ENCODE measurements at regions not wholly inside any gene's neighbourhood (a gene's known extent, or its start where the extent isn't known, plus 50 kb on each side); places are given as distances from the start of the nearest gene placed in this dataset.
"Not testable (repeated sequence)": the region's sequence is repeated elsewhere in the genome, so short reads cannot be mapped to it uniquely, and the experiment has no call there.

- 86% methylated on average over 5 of the region's 5 CpGs for WGBS
- Histone ChIP-seq H3K9me3 (no peaks in the 10 kb centered on the region), H3K27me3 (replicated peaks; ENCODE audit: insufficient read depth) (no peaks in the 10 kb centered on the region), H3K36me3 (no peaks in the 10 kb centered on the region), H3K27ac (no peak overlapping the region), H3K4me1 (replicated peaks) (no peaks in the 10 kb centered on the region), H3K4me3 (no peak overlapping the region)
- TF ChIP-seq CTCF (IDR thresholded peaks at IDR 0.05) (no peak), POLR2AphosphoS5 (IDR thresholded peaks at IDR 0.05) (no peak), POLR2A (IDR thresholded peaks at IDR 0.05) (no peak)
- intact Hi-C loops (cut with DNase I) = no loop called here
- no peak for DNase-seq (ENCODE audit: low spot score)
Measured at GRCh38 chr13:68551701-68552522, 1321.8 kb upstream of the PCDH9 start.

- Histone ChIP-seq H3K4me3 (no peak overlapping the region), H3K9me3 (no peaks in the 10 kb centered on the region), H3K4me1 (replicated peaks) (no peaks in the 10 kb centered on the region), H3K27me3 (replicated peaks; ENCODE audit: insufficient read depth) (no peaks in the 10 kb centered on the region), H3K27ac (no peak overlapping the region), H3K36me3 (no peaks in the 10 kb centered on the region)
- TF ChIP-seq POLR2A (IDR thresholded peaks at IDR 0.05) (no peak), CTCF (IDR thresholded peaks at IDR 0.05) (no peak), POLR2AphosphoS5 (IDR thresholded peaks at IDR 0.05) (no peak)
- intact Hi-C loops (cut with DNase I) = no loop called here
- WGBS = 56% methylated on average over 1 of the region's 1 CpG
- no peak for DNase-seq (ENCODE audit: low spot score)
Measured at GRCh38 chr13:68550330-68550729, 1320.2 kb upstream of the PCDH9 start.

- TF ChIP-seq CTCF (IDR thresholded peaks at IDR 0.05) = no peak
- TF ChIP-seq POLR2AphosphoS5 (IDR thresholded peaks at IDR 0.05) = no peak
- H3K4me3 ChIP-seq = no peak overlapping the region
- WGBS = 50% methylated on average over 2 of the region's 2 CpGs
- no peaks in the 10 kb centered on the region for H3K9me3 ChIP-seq
- H3K36me3 ChIP-seq = no peaks in the 10 kb centered on the region
- H3K27me3 ChIP-seq (replicated peaks; ENCODE audit: insufficient read depth) = no peaks in the 10 kb centered on the region
- no peaks in the 10 kb centered on the region for H3K4me1 ChIP-seq (replicated peaks)
- intact Hi-C loops (cut with DNase I) = no loop called here
- no peak for DNase-seq (ENCODE audit: low spot score)
- no peak overlapping the region for H3K27ac ChIP-seq
Measured at GRCh38 chr13:68540244-68540643, 1310.1 kb upstream of the PCDH9 start.

GRCh38 chr13:68535329-68535728 lies 1305.2 kb upstream of the PCDH9 start:
- 100% methylated on average over 1 of the region's 1 CpG for WGBS
- Histone ChIP-seq H3K36me3 (no peaks in the 10 kb centered on the region), H3K27me3 (replicated peaks; ENCODE audit: insufficient read depth) (no peaks in the 10 kb centered on the region), H3K9me3 (no peaks in the 10 kb centered on the region), H3K4me1 (replicated peaks) (no peaks in the 10 kb centered on the region), H3K27ac (no peak overlapping the region), H3K4me3 (no peak overlapping the region)
- intact Hi-C loops (cut with DNase I) = no loop called here
- DNase-seq (ENCODE audit: low spot score) = no peak
- no peak for TF ChIP-seq CTCF (IDR thresholded peaks at IDR 0.05)
- TF ChIP-seq POLR2A (IDR thresholded peaks at IDR 0.05) = no peak
- no peak for TF ChIP-seq POLR2AphosphoS5 (IDR thresholded peaks at IDR 0.05)

- H3K36me3 ChIP-seq; DNase-seq (ENCODE audit: low spot score); H3K9me3 ChIP-seq; intact Hi-C loops (cut with DNase I); H3K27ac ChIP-seq; H3K4me1 ChIP-seq (replicated peaks); H3K27me3 ChIP-seq (replicated peaks; ENCODE audit: insufficient read depth); H3K4me3 ChIP-seq: not testable (repeated sequence)
- 91% methylated on average over 1 of the region's 1 CpG for WGBS
Measured at GRCh38 chr13:68527167-68527566, 1297.0 kb upstream of the PCDH9 start.
